RWPE2 (cell line): ENCODE measurements at regions not wholly inside any gene's neighbourhood (a gene's known extent, or its start where the extent isn't known, plus 50 kb on each side); places are given as distances from the start of the nearest gene placed in this dataset.

Experiments used
- ATAC-seq: fragments of 200-7000 bp; cut with Tn5 transposase; 3 replicates; pipeline ENCODE4 v1.9.1; 2021; ENCODE audit warnings: low read depth
- DNase-seq: peaks from one replicate; pipeline ENCODE4 v3.0.0-alpha.2; 2020; ENCODE audit warnings: low spot score
- H3K27ac ChIP-seq: fragments of 450-650 bp; 2 replicates; pipeline ENCODE4 v1.5.1; 2017; ENCODE audit warnings: mild to moderate bottlenecking; ENCODE audit not compliant: poor library complexity, severe bottlenecking
- H3K27me3 ChIP-seq: fragments of 250-450 bp; sonication (Bioruptor Pico); 2 replicates; pipeline ENCODE4 v1.5.1; 2021; ENCODE audit warnings: mild to moderate bottlenecking, moderate library complexity; ENCODE audit not compliant: insufficient read depth, poor library complexity, severe bottlenecking
- H3K36me3 ChIP-seq: fragments of 250-450 bp; sonication (Bioruptor Pico); 2 replicates; pipeline ENCODE4 v1.5.1; 2020; ENCODE audit warnings: low read depth, mild to moderate bottlenecking, moderate library complexity
- H3K4me1 ChIP-seq: fragments of 250-450 bp; sonication (Bioruptor Pico); 2 replicates; pipeline ENCODE4 v1.5.1; 2021; ENCODE audit warnings: mild to moderate bottlenecking, moderate library complexity; ENCODE audit not compliant: insufficient read depth, poor library complexity, severe bottlenecking
- H3K4me3 ChIP-seq: fragments of 250-450 bp; sonication (Bioruptor Pico); 2 replicates; pipeline ENCODE4 v1.5.1; 2021; ENCODE audit warnings: mild to moderate bottlenecking, moderate library complexity; ENCODE audit not compliant: severe bottlenecking
- H3K9me3 ChIP-seq: fragments of 250-450 bp; sonication (Bioruptor Pico); 2 replicates; pipeline ENCODE4 v1.5.1; 2021; ENCODE audit warnings: mild to moderate bottlenecking, moderate library complexity; ENCODE audit not compliant: severe bottlenecking
- TF ChIP-seq, protein P1 (sequence below): fragments of 450-650 bp; IDR thresholded peaks from one replicate; pipeline ENCODE4 v1.5.1; 2017; ENCODE audit warnings: mild to moderate bottlenecking, moderate library complexity; ENCODE audit not compliant: poor library complexity, severe bottlenecking

DNA sequence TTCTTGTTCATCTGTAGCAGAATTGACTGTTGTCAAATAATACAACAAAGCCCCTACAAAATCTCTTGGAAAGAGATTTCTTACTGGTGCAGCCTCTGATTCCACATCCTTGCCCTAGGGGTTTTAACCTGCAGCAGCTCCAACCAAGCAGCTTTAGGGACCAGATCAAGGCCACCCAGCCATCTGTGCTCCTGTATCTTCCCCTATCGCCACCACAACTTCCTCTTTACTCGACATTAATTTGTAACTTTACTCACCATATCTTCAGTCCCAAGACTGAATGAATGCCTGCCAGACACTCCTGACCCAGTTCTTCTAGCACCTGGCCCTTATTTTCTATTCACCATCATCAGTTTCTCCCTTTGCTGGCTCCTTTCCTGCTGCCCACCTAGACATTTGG is 156.6 kb upstream of the IL12A start:
- DNase-seq (no peak), ATAC-seq (no peak)
- Histone ChIP-seq H3K4me3 (no peak overlapping the region), H3K27ac (no peak overlapping the region), H3K27me3 (no peaks in the 10 kb centered on the region), H3K9me3 (no peaks in the 10 kb centered on the region), H3K4me1 (peaks cover 31% of the 10 kb centered on the region), H3K36me3 (no peaks in the 10 kb centered on the region)
- TF ChIP-seq, protein P1, sequence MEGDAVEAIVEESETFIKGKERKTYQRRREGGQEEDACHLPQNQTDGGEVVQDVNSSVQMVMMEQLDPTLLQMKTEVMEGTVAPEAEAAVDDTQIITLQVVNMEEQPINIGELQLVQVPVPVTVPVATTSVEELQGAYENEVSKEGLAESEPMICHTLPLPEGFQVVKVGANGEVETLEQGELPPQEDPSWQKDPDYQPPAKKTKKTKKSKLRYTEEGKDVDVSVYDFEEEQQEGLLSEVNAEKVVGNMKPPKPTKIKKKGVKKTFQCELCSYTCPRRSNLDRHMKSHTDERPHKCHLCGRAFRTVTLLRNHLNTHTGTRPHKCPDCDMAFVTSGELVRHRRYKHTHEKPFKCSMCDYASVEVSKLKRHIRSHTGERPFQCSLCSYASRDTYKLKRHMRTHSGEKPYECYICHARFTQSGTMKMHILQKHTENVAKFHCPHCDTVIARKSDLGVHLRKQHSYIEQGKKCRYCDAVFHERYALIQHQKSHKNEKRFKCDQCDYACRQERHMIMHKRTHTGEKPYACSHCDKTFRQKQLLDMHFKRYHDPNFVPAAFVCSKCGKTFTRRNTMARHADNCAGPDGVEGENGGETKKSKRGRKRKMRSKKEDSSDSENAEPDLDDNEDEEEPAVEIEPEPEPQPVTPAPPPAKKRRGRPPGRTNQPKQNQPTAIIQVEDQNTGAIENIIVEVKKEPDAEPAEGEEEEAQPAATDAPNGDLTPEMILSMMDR = no peak

GRCh38 chr3:159835126-159835525 is 153.5 kb upstream of the IL12A start:
- H3K9me3 ChIP-seq = no peaks in the 10 kb centered on the region
- H3K27me3 ChIP-seq = no peaks in the 10 kb centered on the region
- no peak overlapping the region for H3K4me3 ChIP-seq
- no peak overlapping the region for H3K27ac ChIP-seq
- ATAC-seq = no peak
- H3K4me1 ChIP-seq = peaks cover 43% of the 10 kb centered on the region
- DNase-seq = no peak
- TF ChIP-seq, protein P1 = no peak
- no peaks in the 10 kb centered on the region for H3K36me3 ChIP-seq

DNA sequence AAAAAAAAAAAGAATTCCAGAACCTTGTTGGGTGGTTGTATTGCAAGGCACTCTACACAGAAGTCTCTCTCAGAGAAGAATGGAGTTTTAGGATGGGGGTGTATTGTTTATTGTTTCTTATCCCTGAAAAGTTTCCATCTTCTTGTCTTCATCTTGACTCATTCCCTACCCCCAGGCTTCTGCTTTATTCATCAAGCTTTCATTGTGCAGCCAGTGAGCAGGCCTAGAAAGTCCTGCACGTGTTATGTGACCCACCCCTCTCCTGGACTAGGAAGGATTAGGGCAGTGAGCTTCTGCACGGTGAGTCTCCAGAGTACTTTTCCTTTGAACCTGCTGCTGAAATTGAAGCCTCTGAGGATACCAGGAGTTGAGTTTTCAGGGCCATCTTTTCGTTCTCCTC is 150.9 kb upstream of the IL12A start:
- Histone ChIP-seq H3K36me3 (no peaks in the 10 kb centered on the region), H3K4me1 (peaks cover 51% of the 10 kb centered on the region), H3K27ac (peak overlapping the region; percentile 58), H3K9me3 (no peaks in the 10 kb centered on the region), H3K4me3 (no peak overlapping the region), H3K27me3 (no peaks in the 10 kb centered on the region)
- DNase-seq (no peak), ATAC-seq (no peak)
- TF ChIP-seq, protein P1 = no peak

- Histone ChIP-seq H3K4me3 (no peak overlapping the region), H3K27me3 (no peaks in the 10 kb centered on the region), H3K4me1 (peaks cover 52% of the 10 kb centered on the region), H3K27ac (no peak overlapping the region), H3K36me3 (no peaks in the 10 kb centered on the region), H3K9me3 (no peaks in the 10 kb centered on the region)
- no peak for ATAC-seq
- DNase-seq = no peak
- TF ChIP-seq, protein P1 = no peak
These were observed 149.7 kb upstream of the IL12A start for GRCh38 chr3:159838938-159839337.

GRCh38 chr3:159839561-159840379 is 148.9 kb upstream of the IL12A start, which contains the start of gene SCHIP1:
SCHIP1 (plus strand) TSS chr3:159839861.
- DNase-seq (no peak), ATAC-seq (peak; percentile 35)
- no peaks in the 10 kb centered on the region for H3K27me3 ChIP-seq
- H3K4me1 ChIP-seq = peaks cover 61% of the 10 kb centered on the region
- TF ChIP-seq, protein P1 = no peak
- H3K9me3 ChIP-seq = no peaks in the 10 kb centered on the region
- peak within 1 kb of the TSS; percentile 60 for H3K27ac ChIP-seq
- H3K36me3 ChIP-seq = no peaks in the 10 kb centered on the region
- peak within 1 kb of the TSS; percentile 6 for H3K4me3 ChIP-seq
